WTC11 (cell line): ENCODE measurements at regions not wholly inside any gene's neighbourhood (a gene's known extent, or its start where the extent isn't known, plus 50 kb on each side); places are given as distances from the start of the nearest gene placed in this dataset.

Source experiments
- ATAC-seq: fragments of 200-7000 bp; cut with Tn5 transposase; 2 replicates; pipeline ENCODE4 v1.10.0; 2021; ENCODE audit warnings: mild to moderate bottlenecking, moderate library complexity
- CTCF ChIA-PET: fragments of 300-600 bp; sonication (Branson Sonifier 250); formaldehyde crosslinking; loops from one replicate; lab custom pipeline; 2021; ENCODE audit warnings: antibody characterized with exemption; lab: Charles Lee
- POLR2A ChIA-PET: fragments of 350-600 bp; sonication (Branson Sonifier 250); formaldehyde crosslinking; loops from one replicate; lab custom pipeline; 2021; ENCODE audit warnings: antibody characterized with exemption; lab: Charles Lee
- DNase-seq: peaks from one replicate; pipeline ENCODE4 v3.0.0; 2021; ENCODE audit warnings: low spot score
- H3K27ac Mint-ChIP-seq: 2 replicates; pipeline ENCODE4 v1.8.0; 2021; ENCODE audit warnings: mixed read lengths
- H3K27me3 Mint-ChIP-seq: 2 replicates; pipeline ENCODE4 v1.8.0; 2021; ENCODE audit warnings: low read depth, mild to moderate bottlenecking, moderate library complexity, mixed read lengths
- H3K36me3 Mint-ChIP-seq: 2 replicates; pipeline ENCODE4 v1.8.0; 2021; ENCODE audit warnings: mixed read lengths
- H3K4me1 Mint-ChIP-seq: 2 replicates; pipeline ENCODE4 v1.8.0; 2022; ENCODE audit warnings: mixed read lengths
- H3K4me3 Mint-ChIP-seq: 2 replicates; pipeline ENCODE4 v1.8.0; 2021; ENCODE audit warnings: mild to moderate bottlenecking, moderate library complexity, mixed read lengths
- H3K9me3 Mint-ChIP-seq: 2 replicates; pipeline ENCODE4 v1.8.0; 2021; ENCODE audit warnings: mixed read lengths
- AR ChIP-seq: fragments of 250-450 bp; sonication (Bioruptor Pico); IDR thresholded peaks from 2 replicates; pipeline ENCODE4 v1.9.0; 2021; ENCODE audit warnings: mild to moderate bottlenecking
- ARID4B ChIP-seq: sonication (generic); formaldehyde crosslinking; IDR thresholded peaks from 2 replicates; pipeline ENCODE4 v1.8.0; 2023; ENCODE audit warnings: missing genetic modification reagents, mild to moderate bottlenecking, borderline replicate concordance
- ATF6 ChIP-seq: sonication (generic); formaldehyde crosslinking; IDR thresholded peaks from 2 replicates; pipeline ENCODE4 v1.8.1; 2023; ENCODE audit warnings: mild to moderate bottlenecking, missing genetic modification reagents
- CREM ChIP-seq: sonication (generic); formaldehyde crosslinking; IDR thresholded peaks from 2 replicates; pipeline ENCODE4 v1.8.1; 2022; ENCODE audit warnings: mild to moderate bottlenecking, missing genetic modification reagents, moderate library complexity
- E2F4 ChIP-seq: sonication (generic); formaldehyde crosslinking; IDR thresholded peaks from 2 replicates; pipeline ENCODE4 v1.8.1; 2022; ENCODE audit warnings: low read depth, mild to moderate bottlenecking, moderate library complexity, missing genetic modification reagents, borderline replicate concordance
- ERG ChIP-seq: fragments of 250-450 bp; sonication (Bioruptor Pico); IDR thresholded peaks from 2 replicates; pipeline ENCODE4 v1.8.0; 2021; ENCODE audit warnings: mild to moderate bottlenecking
- ESRRA ChIP-seq: sonication (generic); formaldehyde crosslinking; IDR thresholded peaks from 2 replicates; pipeline ENCODE4 v1.8.1; 2022; ENCODE audit warnings: mild to moderate bottlenecking, missing genetic modification reagents, borderline replicate concordance
- IRF1 ChIP-seq: sonication (generic); formaldehyde crosslinking; IDR thresholded peaks from 2 replicates; pipeline ENCODE4 v1.8.0; 2023; ENCODE audit warnings: missing genetic modification reagents
- MYBL2 ChIP-seq: sonication (generic); formaldehyde crosslinking; IDR thresholded peaks from 2 replicates; pipeline ENCODE4 v1.8.1; 2023; ENCODE audit warnings: mild to moderate bottlenecking, moderate library complexity, missing genetic modification reagents
- NFATC4 ChIP-seq: fragments of 250-450 bp; sonication (Bioruptor Pico); IDR thresholded peaks from 2 replicates; pipeline ENCODE4 v1.9.0; 2021; ENCODE audit warnings: mild to moderate bottlenecking
- TEAD4 ChIP-seq: sonication (generic); formaldehyde crosslinking; IDR thresholded peaks from 2 replicates; pipeline ENCODE4 v1.8.0; 2022; ENCODE audit warnings: mild to moderate bottlenecking, missing genetic modification reagents
- USF2 ChIP-seq: sonication (generic); formaldehyde crosslinking; IDR thresholded peaks from 2 replicates; pipeline ENCODE4 v1.8.1; 2023; ENCODE audit warnings: mild to moderate bottlenecking, missing genetic modification reagents, moderate library complexity
- ZNF121 ChIP-seq: sonication (generic); formaldehyde crosslinking; IDR thresholded peaks from 2 replicates; pipeline ENCODE4 v1.8.0; 2023; ENCODE audit warnings: missing genetic modification reagents
- ZNF416 ChIP-seq: fragments of 250-450 bp; sonication (Bioruptor Pico); IDR thresholded peaks from 2 replicates; pipeline ENCODE4 v1.9.0; 2021; ENCODE audit warnings: mild to moderate bottlenecking, inconsistent platforms
- ZNF512 ChIP-seq: sonication (generic); formaldehyde crosslinking; IDR thresholded peaks from 2 replicates; pipeline ENCODE4 v1.8.1; 2022; ENCODE audit warnings: missing genetic modification reagents, borderline replicate concordance
- ZNF532 ChIP-seq: fragments of 250-450 bp; sonication (Bioruptor Pico); IDR thresholded peaks from 2 replicates; pipeline ENCODE4 v1.9.0; 2021; ENCODE audit warnings: mild to moderate bottlenecking, borderline replicate concordance
- ZNF671 ChIP-seq: fragments of 250-450 bp; sonication (Bioruptor Pico); IDR thresholded peaks from 2 replicates; pipeline ENCODE4 v1.8.0; 2021; ENCODE audit warnings: mild to moderate bottlenecking

- TF ChIP-seq ARID4B (CRISPR knock-in tag) (no peak), ERG (CRISPR knock-in tag) (no peak)
These were observed 314.3 kb downstream of the SLITRK1 start (continued) for GRCh38 chr13:83568019-83568418.

- Mint-ChIP-seq H3K4me3 (no peak overlapping the region), H3K4me1 (peaks cover 5% of the 10 kb centered on the region), H3K27ac (peak overlapping the region; percentile 92), H3K9me3 (no peaks in the 10 kb centered on the region), H3K27me3 (no peaks in the 10 kb centered on the region), H3K36me3 (no peaks in the 10 kb centered on the region)
- ChIA-PET POLR2A (no interaction called here), CTCF (no interaction called here)
- peak; percentile 76 for ATAC-seq
- TF ChIP-seq USF2 (no peak), NFATC4 (CRISPR knock-in tag) (no peak), ESRRA (CRISPR knock-in tag) (no peak), ATF6 (no peak), ZNF671 (CRISPR knock-in tag) (no peak), ZNF512 (CRISPR knock-in tag) (no peak), TEAD4 (CRISPR knock-in tag) (no peak), AR (no peak), ZNF121 (CRISPR knock-in tag) (no peak), MYBL2 (CRISPR knock-in tag) (no peak), E2F4 (CRISPR knock-in tag) (no peak), ZNF416 (CRISPR knock-in tag) (no peak), ZNF532 (CRISPR knock-in tag) (no peak), IRF1 (CRISPR knock-in tag) (no peak), CREM (CRISPR knock-in tag) (no peak)
- no peak for DNase-seq
These were observed 318.8 kb downstream of the SLITRK1 start for GRCh38 chr13:83563499-83563898.
